ENCODE measurements at regions not wholly inside any gene's neighbourhood (a gene's known extent, or its start where the extent isn't known, plus 50 kb on each side); places are given as distances from the start of the nearest gene placed in this dataset.
"Not testable (repeated sequence)": the region's sequence is repeated elsewhere in the genome, so short reads cannot be mapped to it uniquely, and the experiment has no call there.

DNA sequence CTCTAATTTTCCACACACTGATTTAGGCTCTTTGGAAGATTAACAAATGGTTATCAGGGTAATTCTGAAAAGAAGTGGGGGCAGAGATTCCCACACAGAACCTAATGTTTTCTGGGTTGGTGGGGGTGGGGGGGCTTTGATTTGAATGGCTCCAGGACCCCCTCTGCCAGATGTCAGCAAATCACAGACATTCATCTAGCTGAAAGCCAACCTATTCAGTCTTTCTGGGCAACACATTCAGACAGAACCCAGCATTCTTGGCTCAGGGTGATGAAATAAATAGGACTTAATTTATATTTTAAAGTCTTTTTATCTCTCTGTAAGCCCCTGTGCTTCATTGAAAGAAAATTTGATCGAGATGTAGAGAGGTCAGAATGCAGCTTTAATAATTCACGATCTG is 533.2 kb downstream of the XYLT1 start:
- no peak for DNase-seq (ENCODE audit: low read depth in 2 of 2)

DNA sequence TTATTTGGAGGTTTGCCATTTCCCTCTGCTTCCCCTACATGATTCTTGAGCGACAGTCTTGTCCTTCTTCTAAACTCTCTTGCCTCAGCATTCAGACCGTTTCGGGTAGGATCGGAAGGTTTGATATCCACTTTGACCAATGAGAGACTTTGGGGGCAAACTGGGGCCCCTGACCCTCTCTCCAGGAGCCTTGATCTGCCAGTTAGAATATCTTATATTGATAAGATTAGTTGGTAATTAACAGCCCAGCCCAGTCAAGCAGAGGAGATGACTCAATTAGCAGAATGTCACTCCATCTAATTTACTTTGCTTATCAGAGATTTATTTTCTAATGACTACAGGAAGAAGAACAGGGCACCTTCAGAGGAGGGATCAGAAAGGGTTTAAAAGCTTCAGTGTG is 532.8 kb downstream of the XYLT1 start:
- no peak for DNase-seq (ENCODE audit: low read depth in 2 of 2)

DNA sequence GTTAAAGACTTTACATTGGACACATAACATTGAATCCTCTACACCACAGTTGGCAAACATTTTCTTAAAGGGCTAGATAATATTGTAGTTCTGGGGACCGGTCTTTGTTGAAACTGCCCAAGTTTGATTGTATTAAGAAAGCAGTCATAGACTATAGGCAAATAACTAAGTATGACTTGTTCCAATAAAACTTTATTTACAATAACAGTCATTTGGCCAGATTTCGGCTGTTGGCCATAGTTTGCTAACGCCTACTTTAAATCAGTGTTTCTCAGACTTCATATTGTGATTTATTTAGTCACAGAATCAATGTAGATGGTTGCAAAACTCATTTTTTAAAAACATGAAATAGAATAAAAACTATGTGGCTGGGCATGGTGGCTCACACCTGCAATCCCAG is 531.8 kb downstream of the XYLT1 start:
- DNase-seq (ENCODE audit: low read depth in 2 of 2), result no peak

DNA sequence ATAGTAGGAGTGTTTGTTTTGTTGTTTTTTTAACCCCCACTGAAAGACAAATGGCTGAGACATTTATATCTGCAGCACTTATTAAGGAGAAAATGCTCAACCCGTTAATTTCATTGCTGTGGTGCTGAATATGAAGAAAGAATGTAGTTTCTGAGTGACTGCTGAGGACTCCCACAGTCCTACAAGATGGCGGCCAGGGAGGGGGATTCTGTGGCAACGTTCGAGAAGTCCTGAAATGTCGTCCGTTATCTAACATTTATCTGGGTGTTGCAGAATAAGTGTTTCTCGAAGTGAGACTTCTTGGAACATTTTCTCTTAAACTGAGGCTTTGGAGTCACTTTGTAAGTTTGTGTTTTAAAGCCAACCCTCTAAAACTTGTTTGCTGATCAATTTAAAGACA is 530.4 kb downstream of the XYLT1 start:
- DNase-seq (ENCODE audit: low read depth in 2 of 2), result no peak

DNA sequence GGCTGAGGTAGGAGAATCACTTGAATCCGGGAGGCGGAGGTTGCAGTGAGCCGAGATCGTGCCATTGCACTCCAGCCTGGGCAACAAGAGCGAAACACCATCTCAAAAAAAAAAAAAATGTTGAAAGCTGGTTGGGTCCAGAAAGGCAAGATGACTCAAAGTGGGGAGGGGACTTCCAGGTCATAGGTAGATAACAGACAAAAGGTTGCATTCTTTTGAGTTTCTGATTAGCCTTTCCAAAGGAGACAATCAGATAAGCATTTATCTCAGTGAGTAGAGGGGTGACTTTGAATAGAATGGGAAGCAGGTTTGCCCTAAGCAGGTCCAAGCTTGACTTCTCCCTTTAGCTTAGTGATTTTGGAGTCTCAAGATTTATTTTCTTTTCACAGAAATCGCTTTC is 527.9 kb downstream of the XYLT1 start:
- DNase-seq (ENCODE audit: low read depth in 2 of 2), result not testable (repeated sequence)

DNA sequence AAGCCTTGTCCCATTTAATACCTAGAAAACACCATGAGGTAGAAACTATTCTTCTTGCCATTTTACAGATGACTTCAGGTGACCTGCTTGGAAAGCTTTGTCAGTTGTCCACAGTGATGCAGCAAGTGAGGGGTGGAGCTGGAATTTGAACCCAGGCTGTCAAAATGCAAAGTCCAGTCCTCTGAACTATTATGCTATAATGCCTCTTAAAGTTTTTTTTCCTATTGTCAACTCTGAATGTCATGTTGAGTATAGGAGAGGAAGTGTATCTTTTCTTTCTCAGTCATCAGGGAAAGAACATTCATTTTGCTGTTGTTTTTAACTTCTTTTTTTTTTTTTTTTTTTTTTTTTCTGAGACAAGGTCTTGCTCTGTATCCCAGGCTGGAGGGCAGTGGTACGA is 525.6 kb downstream of the XYLT1 start:
- DNase-seq (ENCODE audit: low read depth in 2 of 2), result no peak

DNA sequence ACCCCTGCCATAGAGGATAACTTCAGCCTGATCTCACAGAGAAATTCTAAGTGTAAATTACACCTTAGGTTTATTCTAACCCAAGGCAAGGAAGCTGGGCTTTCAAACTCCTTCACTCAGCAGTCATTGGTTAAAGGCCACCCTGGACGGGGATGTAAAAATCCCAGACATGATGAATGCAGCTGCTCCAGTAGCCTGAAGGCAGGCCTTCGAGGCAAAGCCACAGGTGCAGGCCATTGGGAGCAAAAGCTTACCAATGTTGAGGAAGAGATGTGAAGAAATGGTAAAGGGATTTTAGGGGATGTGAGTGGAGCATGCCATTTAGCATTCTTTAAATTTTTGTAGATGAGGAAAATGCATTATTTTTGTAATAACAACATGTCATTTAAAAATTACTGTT is 514.4 kb downstream of the XYLT1 start:
- DNase-seq (ENCODE audit: low read depth in 2 of 2), result no peak

DNA sequence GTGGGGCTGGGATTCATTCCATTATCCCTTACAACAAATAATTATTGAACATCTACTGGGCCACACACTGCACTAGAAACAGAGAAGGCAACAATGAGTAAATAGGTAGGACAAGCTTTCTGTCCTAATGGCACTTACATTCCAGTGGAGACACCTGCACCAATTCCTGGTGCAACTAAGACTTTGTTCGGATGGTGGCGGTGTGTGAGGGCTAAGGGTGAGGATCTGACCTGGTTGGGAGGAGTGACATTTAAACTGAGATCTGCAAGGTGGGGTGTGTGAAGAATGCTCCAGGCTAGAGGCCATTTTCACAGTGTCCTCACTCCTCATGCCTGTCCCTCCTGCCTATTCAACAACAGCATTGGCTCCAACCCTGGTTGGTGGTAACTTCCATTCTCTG is 510.0 kb downstream of the XYLT1 start:
- DNase-seq (ENCODE audit: low read depth in 2 of 2), result no peak

DNA sequence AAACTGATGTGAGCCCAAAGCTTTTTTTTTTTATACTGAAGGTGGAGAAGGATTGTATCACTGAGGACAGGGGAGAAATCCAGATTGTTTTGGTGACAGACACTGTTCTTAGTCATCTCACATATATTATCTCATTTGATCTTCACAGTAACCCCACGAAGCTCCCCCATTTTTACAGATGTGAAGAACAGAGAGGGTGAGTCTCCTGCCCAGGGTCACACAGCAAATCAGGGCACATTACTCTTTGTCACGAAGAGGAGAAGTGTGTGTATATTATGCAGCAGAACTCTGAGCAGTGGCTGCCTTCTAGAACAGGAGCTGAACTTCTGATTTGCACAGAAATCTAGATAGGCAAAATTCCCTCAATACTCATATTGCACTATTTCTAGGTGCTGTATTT is 504.3 kb downstream of the XYLT1 start:
- no peak for DNase-seq (ENCODE audit: low read depth in 2 of 2)

DNA sequence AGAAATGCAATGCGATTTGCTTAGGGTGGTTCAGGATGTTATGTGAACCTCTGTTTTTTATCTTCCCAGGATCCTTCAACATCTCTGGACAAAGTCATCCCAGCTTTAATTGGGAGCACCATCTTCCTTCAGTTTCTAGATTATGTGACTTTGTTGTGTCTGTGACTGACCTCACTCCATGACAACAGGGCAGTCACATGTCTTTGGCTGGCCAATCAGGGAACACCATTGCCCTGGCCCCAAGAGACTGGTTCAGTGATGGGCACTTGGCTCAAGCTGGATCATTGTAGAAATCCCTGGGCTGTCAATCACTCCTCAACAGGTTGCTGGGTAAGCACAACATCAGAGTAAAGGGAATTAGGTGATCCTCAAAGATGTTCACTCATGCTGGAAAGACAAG is 499.7 kb downstream of the XYLT1 start:
- no peak for DNase-seq (ENCODE audit: low read depth in 2 of 2)

DNA sequence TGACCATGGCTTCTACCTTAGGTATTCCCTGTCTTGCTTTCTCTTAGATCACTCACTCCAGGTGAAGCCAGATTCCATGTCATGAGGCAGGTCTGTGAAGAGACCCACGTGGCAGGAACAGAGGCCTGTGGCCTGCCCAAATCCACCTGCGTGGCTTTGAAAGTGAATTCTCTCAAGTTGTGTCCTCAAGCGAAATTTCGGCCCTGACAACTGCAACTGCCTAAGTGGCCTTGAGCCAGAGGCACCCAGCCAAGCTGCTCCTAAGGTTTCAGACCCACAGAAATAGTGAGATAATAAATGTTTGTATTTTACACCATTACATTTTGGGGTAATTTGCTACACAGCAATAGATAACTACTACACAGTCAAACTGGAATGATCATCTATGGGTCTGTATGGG is 497.9 kb downstream of the XYLT1 start:
- DNase-seq (ENCODE audit: low read depth in 2 of 2), result no peak

DNA sequence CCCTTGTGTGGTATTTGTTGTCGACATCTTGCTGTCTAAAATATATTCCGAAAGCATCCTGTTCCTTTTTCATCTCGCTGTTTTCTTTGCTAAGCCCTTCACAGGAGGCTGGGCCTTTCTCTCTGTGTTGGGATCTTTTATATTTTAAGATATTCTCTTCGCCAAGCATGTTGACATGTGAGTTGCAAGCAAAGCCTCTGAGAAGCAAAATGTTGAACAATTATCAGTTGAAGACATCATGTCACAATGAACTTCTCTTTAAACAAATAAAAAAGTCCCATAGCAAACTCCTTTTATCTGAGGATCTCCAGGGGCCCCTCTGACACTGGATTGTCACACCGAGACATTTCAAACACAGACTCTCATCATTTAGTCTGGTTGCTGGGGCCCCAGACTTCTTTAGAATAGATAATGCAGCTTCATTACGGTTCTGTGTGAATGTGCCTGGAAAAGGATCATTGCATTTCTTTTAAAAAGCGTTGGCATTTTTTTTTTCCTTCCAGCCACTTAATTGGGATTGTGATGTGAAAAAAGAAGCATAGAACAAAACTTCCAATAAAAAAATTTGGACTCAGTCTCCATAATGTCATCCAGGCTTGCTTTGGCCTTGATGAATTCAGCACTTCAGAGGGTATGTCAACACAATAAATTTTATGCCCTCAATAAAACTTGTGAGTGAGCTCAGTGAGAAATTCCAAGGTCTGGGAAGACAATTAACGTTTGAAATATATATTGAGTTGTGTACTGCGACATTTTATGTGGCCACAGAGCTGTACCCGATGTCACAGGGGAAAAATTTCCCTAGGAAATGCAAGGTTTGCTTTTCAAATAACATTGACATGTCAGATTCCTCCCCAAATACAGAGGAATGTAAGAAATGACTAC is 496.8 kb downstream of the XYLT1 start:
- no peak for DNase-seq (ENCODE audit: low read depth in 2 of 2)

DNA sequence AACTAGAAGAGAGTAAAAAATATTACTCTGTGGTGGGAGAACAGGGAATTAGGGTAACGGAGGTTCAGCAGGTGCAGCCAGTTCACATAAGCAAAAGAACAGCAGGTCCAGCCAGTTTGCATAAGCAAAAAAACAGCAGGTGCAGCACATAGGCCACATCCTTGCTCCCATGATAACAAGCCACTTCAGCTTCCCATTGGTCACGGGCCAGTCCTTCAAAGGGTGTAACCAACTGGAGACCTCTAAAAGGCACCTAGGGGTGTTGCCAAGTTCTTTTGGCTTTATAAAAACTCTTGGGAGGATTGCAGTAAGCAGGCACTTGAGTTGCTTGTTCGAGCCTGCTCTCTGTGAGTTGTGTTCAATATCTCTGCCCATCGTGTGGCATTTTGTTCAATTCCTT is 488.1 kb downstream of the XYLT1 start:
- no peak for DNase-seq (ENCODE audit: low read depth in 2 of 2)

DNA sequence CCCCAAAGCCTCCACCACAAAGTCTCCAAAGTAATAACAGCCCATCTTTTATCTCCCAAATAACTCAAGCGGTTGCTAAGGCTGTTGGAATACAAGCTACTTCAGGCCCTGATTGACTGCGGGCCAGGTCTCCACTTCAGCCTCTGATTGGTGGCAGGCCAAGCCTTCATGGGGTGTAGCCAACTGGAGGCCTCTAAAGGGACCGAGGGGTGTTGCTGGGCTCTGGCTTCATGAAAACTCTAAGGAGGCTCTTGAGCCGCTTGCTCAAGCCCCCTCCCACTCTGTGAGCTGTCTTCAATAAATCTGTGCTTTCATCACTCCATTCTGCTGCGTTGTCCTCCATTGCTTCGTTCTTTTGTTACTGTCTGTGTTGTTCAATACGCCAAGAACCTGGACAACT is 487.2 kb downstream of the XYLT1 start:
- DNase-seq (ENCODE audit: low read depth in 2 of 2), result no peak

DNA sequence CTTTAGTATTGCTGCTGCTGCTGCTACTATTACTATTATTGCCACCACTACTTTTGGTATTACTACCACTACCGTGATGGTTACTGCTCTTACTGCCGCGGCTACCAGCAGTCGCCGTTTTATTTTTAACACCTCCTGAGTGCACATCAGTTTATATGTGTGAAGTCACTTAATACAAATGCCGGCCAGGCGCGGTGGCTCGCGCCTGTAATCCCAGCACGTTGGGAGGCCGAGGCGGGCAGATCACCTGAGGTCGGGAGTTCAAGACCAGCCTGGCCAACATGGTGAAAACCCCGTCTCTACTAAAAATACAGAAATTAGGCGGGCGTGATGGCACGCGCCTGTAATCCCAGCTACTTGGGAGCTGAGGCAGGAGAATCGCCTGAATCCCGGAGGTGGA is 486.7 kb downstream of the XYLT1 start:
- not testable (repeated sequence) for DNase-seq (ENCODE audit: low read depth in 2 of 2)

DNA sequence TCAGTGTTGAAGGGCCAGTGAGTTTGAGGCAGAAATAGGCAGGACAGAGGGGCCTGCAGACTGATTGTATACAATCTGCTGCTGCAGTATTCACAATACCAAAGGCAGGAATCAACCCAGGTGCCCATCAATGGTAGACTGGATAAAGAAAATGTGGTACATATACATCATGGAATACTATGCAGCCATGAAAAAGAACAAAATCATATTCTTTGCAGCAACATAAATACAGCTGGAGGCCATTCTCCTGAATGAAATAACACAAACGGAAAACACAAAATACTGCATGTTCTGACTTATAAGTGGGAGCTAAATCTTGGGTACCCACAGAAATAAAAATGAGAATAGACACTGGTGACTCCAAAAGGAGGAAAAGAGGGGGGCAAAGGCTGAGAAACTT is 485.1 kb downstream of the XYLT1 start:
- DNase-seq (ENCODE audit: low read depth in 2 of 2), result no peak

DNA sequence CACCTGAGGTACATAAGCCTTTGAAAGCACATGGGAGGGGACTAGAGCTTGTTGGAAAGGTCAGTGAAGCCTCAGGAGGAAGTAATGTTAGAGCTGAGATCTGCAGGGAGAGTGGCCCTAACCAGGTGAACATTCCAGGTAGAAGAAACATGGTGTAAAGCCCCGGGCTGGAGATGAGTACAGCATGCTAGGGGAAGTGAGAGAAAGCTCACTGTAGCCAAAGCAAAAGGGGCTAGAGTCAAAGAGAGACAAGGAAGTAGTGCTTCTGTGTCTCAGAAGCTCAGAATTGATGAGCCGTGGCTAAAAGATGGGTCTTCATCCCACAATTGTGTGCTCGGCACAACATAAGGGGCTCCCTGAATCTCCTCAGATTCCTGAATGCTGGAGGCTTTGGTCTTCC is 481.8 kb downstream of the XYLT1 start:
- no peak for DNase-seq (ENCODE audit: low read depth in 2 of 2)

DNA sequence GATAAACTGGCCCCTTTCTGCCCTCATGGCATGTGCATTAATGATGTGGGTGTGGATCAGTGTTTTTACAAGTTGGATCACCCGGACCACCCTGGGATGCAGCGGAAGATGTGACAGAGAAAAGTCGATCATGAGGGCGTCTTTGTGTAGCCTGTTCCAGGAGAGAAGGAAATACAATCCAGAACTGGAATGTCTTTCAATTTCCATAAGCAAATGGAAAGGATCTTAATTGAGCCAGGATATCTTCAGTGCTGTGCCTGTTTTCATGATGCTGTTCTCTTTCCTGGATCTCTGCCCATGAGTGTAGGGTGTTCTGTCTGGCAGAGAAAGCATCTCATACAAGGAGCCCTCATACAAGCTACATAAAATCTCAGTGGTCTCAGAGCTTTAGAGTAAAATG is 481.4 kb downstream of the XYLT1 start:
- DNase-seq (ENCODE audit: low read depth in 2 of 2), result no peak

DNA sequence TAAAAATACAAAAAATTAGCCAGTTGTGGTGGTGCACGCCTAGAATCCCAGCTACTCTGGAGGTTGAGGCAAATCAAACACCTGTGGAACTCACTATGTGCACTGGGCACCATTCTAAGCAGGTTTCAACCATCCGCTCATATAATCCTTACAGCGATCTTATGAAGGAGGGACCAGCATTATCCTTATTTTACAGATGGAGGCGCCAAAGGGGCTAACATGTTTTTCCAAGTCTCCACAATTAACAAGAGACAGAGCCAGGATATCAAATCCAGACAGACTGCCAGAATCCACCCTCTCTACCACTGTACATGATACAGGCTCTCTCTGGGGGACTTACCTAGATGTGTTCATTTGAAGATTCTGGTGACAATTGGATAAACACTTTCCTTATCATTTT is 479.0 kb downstream of the XYLT1 start:
- DNase-seq (ENCODE audit: low read depth in 2 of 2), result no peak

DNA sequence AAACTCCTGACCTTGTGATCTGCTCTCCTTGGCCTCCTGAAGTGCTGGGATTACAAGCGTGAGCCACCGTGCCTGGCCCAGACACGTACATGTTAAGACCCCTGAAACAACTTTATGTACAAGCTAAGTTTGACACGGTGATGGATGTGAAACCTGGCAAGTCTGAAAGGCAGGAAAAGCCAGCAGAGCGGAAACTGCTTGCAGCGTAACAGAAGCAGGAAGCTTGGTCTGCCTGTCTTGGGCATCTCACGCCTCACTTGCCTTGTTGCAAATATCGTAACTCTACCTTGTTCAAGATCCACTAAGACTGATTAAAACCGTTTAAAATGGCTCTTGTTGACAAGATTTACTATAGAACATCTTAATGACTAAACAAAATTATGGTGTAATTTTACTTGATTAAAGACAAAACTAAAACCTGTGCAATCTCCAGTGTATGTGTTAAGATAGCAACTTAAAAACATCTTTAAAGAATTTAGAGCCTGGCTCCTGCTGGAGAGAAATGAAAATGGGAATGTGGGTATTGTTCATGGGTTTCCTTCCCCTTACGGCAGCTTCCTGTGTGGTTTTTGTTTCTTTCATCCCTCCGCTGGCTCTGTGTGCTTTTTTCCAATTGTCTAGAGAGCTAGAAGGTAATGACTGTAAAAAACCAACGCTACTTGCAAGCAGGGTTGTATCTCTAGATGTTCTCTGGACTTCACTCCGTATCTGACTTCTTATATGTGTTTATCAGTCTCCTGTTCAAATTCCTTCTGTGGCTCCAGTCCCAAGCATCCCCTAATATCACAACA is 477.6 kb downstream of the XYLT1 start:
- DNase-seq (ENCODE audit: low read depth in 2 of 2), result no peak

DNA sequence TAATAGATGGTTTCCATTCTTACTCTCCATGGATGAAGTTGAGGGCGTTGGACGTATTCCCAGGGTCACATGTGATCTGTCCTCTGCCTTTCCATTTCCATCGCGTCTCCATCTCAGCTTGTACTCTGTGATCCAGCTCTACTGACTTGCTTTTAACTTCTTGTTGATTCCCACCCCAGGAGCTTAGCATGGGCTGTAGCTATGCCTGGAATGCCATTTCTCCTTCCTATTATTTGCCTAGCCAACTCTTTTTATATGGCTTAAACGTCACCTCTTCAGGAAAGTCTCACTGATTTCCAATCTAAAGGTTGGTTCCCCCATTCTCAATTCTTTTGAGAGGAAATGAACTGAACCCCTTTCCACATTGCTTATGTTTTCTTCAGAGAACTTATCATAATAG is 475.9 kb downstream of the XYLT1 start:
- DNase-seq (ENCODE audit: low read depth in 2 of 2), result no peak

DNA sequence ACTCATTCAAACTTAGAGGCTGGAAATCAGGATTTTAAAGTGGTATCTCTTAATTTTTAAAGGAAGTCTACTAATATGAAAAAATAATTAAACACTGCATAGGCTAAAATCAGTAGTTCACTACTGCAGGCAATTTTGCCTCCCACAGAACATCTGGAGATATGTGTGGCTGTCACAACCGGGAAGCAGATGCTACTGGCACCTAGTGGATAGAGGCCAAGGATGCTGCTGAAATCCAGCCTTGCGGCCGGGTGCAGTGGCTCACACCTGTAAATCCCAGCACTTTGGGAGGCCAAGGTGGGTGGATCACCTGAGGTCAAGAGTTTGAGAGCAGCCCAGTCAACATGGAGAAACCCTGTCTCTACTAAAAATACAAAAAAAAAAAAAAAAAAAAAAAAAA is 473.9 kb downstream of the XYLT1 start:
- no peak for DNase-seq (ENCODE audit: low read depth in 2 of 2)

DNA sequence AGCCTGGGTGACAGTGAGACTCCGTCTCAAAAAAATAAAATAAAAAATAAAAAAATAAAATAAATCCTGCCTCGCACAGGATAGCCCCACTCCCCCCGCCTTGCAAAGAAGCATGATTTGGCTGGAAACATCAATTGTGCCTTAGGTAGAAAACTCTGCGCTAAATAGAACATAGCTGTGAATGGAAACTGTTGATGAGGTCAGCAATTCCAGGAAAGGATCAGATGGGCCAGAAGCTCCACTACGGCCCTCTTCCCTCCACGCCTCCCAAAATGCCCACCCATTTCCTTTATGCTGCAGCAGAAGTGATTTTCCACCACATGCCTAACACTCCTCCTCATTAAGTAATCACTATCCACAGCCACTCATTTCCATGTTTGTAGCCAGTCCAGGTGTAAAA is 473.4 kb downstream of the XYLT1 start:
- no peak for DNase-seq (ENCODE audit: low read depth in 2 of 2)
